ENCODE measurements at regions not wholly inside any gene's neighbourhood (a gene's known extent, or its start where the extent isn't known, plus 50 kb on each side); places are given as distances from the start of the nearest gene placed in this dataset.

GRCh38 chr9:135260221-135261180 is 173.0 kb downstream of the OLFM1 start (continued):
- TF ChIP-seq CSRNP3 (CRISPR knock-in tag; IDR thresholded peaks at IDR 0.05) (no peak), ZFP30 (CRISPR knock-in tag; IDR thresholded peaks at IDR 0.05) (no peak), ESRRG (CRISPR knock-in tag; IDR thresholded peaks at IDR 0.05) (no peak), BACH2 (CRISPR knock-in tag; IDR thresholded peaks at IDR 0.05; ENCODE audit: borderline replicate concordance) (no peak)

- no peak for ATAC-seq
- no peak for TF ChIP-seq ZNF70 (CRISPR knock-in tag; IDR thresholded peaks at IDR 0.05)
- TF ChIP-seq POU6F1 (CRISPR knock-in tag; IDR thresholded peaks at IDR 0.05; ENCODE audit: borderline replicate concordance, low read depth), result no peak
- TF ChIP-seq TOX (CRISPR knock-in tag; IDR thresholded peaks at IDR 0.05; ENCODE audit: borderline replicate concordance), result no peak
- TF ChIP-seq CSDC2 (CRISPR knock-in tag; IDR thresholded peaks at IDR 0.05), result no peak
- TF ChIP-seq ZFP3 (CRISPR knock-in tag; IDR thresholded peaks at IDR 0.05), result no peak
- no peak for TF ChIP-seq GLIS3 (CRISPR knock-in tag; IDR thresholded peaks at IDR 0.05)
- no peak for TF ChIP-seq RARB (CRISPR knock-in tag; IDR thresholded peaks at IDR 0.05)
- no peak for TF ChIP-seq PPARA (CRISPR knock-in tag; IDR thresholded peaks at IDR 0.05; ENCODE audit: borderline replicate concordance)
- no peak for TF ChIP-seq ISL1 (CRISPR knock-in tag; IDR thresholded peaks at IDR 0.05)
- no peak for TF ChIP-seq PATZ1 (CRISPR knock-in tag; IDR thresholded peaks at IDR 0.05; ENCODE audit: borderline replicate concordance)
- no peak for TF ChIP-seq ZFP30 (CRISPR knock-in tag; IDR thresholded peaks at IDR 0.05)
- no peak for TF ChIP-seq ZNF565 (CRISPR knock-in tag; conservative IDR thresholded peaks at IDR 0.05; ENCODE audit: low read depth)
- no peak for TF ChIP-seq ARNTL (CRISPR knock-in tag; IDR thresholded peaks at IDR 0.05; ENCODE audit: borderline replicate concordance, low read depth)
- TF ChIP-seq CSRNP3 (CRISPR knock-in tag; IDR thresholded peaks at IDR 0.05), result no peak
- no peak for TF ChIP-seq ZNF8 (CRISPR knock-in tag; IDR thresholded peaks at IDR 0.05)
Observed at GRCh38 chr9:135262248-135262647, 174.8 kb downstream of the OLFM1 start.

GRCh38 chr9:135263511-135263910 is 176.0 kb downstream of the OLFM1 start:
- TF ChIP-seq OSR1 (CRISPR knock-in tag; IDR thresholded peaks at IDR 0.05), result no peak
- ATAC-seq, result no peak

- TF ChIP-seq CSRNP3 (CRISPR knock-in tag; IDR thresholded peaks at IDR 0.05) (no peak), BACH2 (CRISPR knock-in tag; IDR thresholded peaks at IDR 0.05; ENCODE audit: borderline replicate concordance) (no peak), ESRRG (CRISPR knock-in tag; IDR thresholded peaks at IDR 0.05) (no peak), TSHZ2 (CRISPR knock-in tag; IDR thresholded peaks at IDR 0.05) (no peak), ISL1 (CRISPR knock-in tag; IDR thresholded peaks at IDR 0.05) (no peak), ZFP3 (CRISPR knock-in tag; IDR thresholded peaks at IDR 0.05) (no peak), RARB (CRISPR knock-in tag; IDR thresholded peaks at IDR 0.05) (no peak), ZNF8 (CRISPR knock-in tag; IDR thresholded peaks at IDR 0.05) (no peak), ZNF565 (CRISPR knock-in tag; conservative IDR thresholded peaks at IDR 0.05; ENCODE audit: low read depth) (no peak), ZNF70 (CRISPR knock-in tag; IDR thresholded peaks at IDR 0.05) (no peak), ZC3H10 (CRISPR knock-in tag; IDR thresholded peaks at IDR 0.05) (no peak)
- no peak for ATAC-seq
Observed at GRCh38 chr9:135265931-135266330, 178.5 kb downstream of the OLFM1 start.

Measured in SK-N-SH treated with all-trans-retinoic acid at 6 μM for 48 hours (cell line).